GM10248 (cell line): ENCODE measurements at regions not wholly inside any gene's neighbourhood (a gene's known extent, or its start where the extent isn't known, plus 50 kb on each side); places are given as distances from the start of the nearest gene placed in this dataset.

Source experiments
- CTCF ChIA-PET: fragments of 300-600 bp; sonication (Branson Sonifier 250); formaldehyde crosslinking; extraction: SDS; loops from one replicate; lab custom pipeline; 2021; ENCODE audit warnings: antibody characterized with exemption; lab: Yijun Ruan, JAX
- POLR2A ChIA-PET: fragments of 350-650 bp; sonication (Branson Sonifier 250); formaldehyde crosslinking; extraction: SDS; loops from one replicate; lab custom pipeline; 2020; ENCODE audit warnings: antibody characterized with exemption; lab: Yijun Ruan, JAX
- DNase-seq: peaks from one replicate; pipeline ENCODE4 v3.0.0; 2012; ENCODE audit errors: extremely low spot score
- CTCF ChIP-seq: IDR thresholded peaks from 2 replicates; pipeline ENCODE4 v1.5.1; 2012; ENCODE audit warnings: mild to moderate bottlenecking, low read depth; ENCODE audit errors: extremely low read depth, missing control alignments, control extremely low read depth

DNA sequence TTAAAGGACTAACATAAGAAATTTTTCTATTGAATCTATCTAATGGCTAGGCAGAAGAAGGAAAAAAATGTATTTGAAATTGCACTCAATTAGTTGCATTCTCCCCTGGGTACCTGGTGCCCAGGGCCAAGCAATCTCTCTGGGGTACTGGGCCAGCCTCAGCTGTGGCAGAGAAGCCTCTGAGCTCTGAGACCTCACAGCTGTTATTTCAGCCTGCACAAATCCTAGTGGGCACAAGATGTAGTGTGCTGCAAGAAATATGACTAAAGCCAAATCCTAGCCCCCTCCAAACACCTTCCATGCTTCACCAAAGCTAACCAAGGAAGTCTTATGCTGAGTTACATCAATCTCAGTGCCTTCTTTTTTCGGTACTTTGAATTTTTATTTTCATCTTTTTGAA is 478.4 kb downstream of the STK39 start:
- TF ChIP-seq CTCF, result no peak
- ChIA-PET POLR2A (no interaction called here), CTCF (no interaction called here)
- no peak for DNase-seq

DNA sequence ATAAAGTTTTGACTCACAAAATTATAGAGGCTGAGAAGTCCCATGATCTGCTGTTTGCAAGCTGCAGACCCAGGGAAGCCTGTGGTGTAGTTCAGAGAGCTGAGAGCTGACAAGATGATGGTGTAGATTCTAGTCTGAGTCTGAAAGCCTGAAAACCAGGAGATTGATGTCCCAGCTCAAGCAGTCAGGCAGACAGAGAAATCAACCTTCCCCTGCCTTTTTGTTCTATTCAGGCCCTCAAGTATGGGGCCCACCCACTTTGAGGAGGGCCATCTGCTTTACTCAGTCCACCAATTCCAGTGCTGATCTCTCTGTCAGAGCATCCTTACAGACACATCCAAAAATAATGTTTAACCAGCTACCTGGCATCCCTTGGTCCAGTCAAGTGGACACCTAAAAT is 479.6 kb downstream of the STK39 start:
- TF ChIP-seq CTCF, result no peak
- ChIA-PET CTCF (no interaction called here), POLR2A (no interaction called here)
- no peak for DNase-seq

GRCh38 chr2:167764772-167765341 is 482.5 kb downstream of the STK39 start:
- POLR2A ChIA-PET, result no interaction called here
- no peak for DNase-seq
- CTCF ChIA-PET, result no interaction called here
- no peak for TF ChIP-seq CTCF

DNA sequence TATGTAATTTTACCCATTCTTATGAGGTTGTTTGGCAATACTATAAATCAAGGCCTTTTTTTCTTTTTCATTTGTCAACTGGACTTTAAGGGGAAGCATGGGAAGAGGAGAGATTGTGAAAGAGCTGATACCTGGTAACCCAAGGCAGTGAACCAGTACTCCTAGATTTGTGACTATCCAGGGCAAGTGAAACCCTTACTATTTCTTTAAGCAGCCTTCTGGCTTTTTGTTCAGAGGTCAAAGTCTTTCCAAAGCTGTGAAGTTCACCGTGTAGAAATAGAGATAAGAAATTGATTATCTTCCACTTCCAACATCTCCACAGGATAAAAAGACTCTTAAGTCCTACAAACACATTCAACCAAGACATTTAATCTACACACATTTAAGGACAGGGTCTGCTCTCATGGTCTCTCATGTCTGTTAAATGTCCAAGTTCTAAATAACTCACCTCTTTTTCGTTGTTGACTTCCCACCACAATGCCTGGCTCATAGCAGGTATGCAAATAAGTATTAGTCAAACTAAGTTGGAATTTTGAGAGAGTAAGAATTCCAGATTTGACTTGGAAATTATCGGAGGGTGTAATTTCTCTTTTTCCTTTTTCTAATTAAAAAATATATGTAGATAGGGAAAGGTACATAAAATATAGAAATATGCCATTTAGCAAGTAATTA is 485.8 kb downstream of the STK39 start:
- TF ChIP-seq CTCF, result no peak
- CTCF ChIA-PET, result interaction anchor here (0.8 kb wide), 1 partner anchor 18 kb away, joined by 3 read pairs; no protein-coding TSS in a partner anchor
- no peak for DNase-seq
- POLR2A ChIA-PET, result no interaction called here

DNA sequence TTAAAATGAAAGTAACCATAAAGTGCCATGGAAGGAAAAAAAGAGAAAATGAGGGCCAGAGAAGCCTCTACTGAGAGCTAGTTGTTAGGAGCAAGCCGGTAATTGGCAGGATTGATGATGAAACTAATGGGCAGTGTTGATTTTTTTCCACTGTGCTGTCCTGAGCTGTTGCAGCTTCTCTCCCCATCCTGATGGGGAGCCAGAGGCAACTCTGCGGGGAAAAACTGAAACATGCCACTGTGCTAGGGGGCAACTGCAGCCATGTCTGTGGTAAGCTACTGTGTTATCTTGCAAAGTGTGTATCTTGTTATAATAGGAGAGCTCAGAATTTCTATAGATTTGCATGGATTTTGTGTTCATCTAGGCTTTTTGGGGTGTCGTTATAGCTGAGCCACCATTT is 487.9 kb downstream of the STK39 start:
- ChIA-PET CTCF (interaction anchor here (1.6 kb wide), 1 partner anchor 20 kb away, joined by 5 read pairs; no protein-coding TSS in a partner anchor), POLR2A (no interaction called here)
- no peak for DNase-seq
- no peak for TF ChIP-seq CTCF

GRCh38 chr2:167758292-167758691 is 489.1 kb downstream of the STK39 start:
- TF ChIP-seq CTCF, result no peak
- no peak for DNase-seq
- ChIA-PET CTCF (no interaction called here), POLR2A (no interaction called here)

GRCh38 chr2:167756446-167756845 is 490.9 kb downstream of the STK39 start:
- no peak for DNase-seq
- ChIA-PET CTCF (no interaction called here), POLR2A (no interaction called here)
- no peak for TF ChIP-seq CTCF
